H1 (cell line): ENCODE measurements at regions not wholly inside any gene's neighbourhood (a gene's known extent, or its start where the extent isn't known, plus 50 kb on each side); places are given as distances from the start of the nearest gene placed in this dataset.

Experiments used
- GABPA ChIP-seq: IDR thresholded peaks from 2 replicates; pipeline ENCODE4 v1.6.1; 2011; ENCODE audit warnings: mild to moderate bottlenecking, low read length, moderate library complexity, borderline replicate concordance; ENCODE audit not compliant: insufficient read depth
- POLR2A ChIP-seq, 2 experiments: IDR thresholded peaks; 1 replicate in 1 of 2; 2 replicates in 1 of 2; pipeline ENCODE4 v1.6.1; 2011; ENCODE audit warnings: low read depth in 2 of 2, low read length in 2 of 2, mild to moderate bottlenecking in 2 of 2; ENCODE audit errors: control extremely low read depth in 1 of 2

- TF ChIP-seq GABPA (no peak), POLR2A (IDR thresholded peaks at IDR 0.05; ENCODE audit: control extremely low read depth in 1 of 2, low read depth in 2 of 2, low read length in 2 of 2) (no peak)
Measured at GRCh38 chr19:34067861-34068271, 104.4 kb upstream of the LSM14A start.
